NCI-H526 treated with DMSO at 0.1 percent for 48 hours (cell line): ENCODE measurements at regions not wholly inside any gene's neighbourhood (a gene's known extent, or its start where the extent isn't known, plus 50 kb on each side); places are given as distances from the start of the nearest gene placed in this dataset.
"Not testable (repeated sequence)": the region's sequence is repeated elsewhere in the genome, so short reads cannot be mapped to it uniquely, and the experiment has no call there.

Experiments used
- DNase-seq: peaks from one replicate; lab custom pipeline; 2025; lab: John Stamatoyannopoulos, UW

GRCh38 chr2:43018179-43019024 is 208.0 kb downstream of the ZFP36L2 start:
- DNase-seq: no peak

DNA sequence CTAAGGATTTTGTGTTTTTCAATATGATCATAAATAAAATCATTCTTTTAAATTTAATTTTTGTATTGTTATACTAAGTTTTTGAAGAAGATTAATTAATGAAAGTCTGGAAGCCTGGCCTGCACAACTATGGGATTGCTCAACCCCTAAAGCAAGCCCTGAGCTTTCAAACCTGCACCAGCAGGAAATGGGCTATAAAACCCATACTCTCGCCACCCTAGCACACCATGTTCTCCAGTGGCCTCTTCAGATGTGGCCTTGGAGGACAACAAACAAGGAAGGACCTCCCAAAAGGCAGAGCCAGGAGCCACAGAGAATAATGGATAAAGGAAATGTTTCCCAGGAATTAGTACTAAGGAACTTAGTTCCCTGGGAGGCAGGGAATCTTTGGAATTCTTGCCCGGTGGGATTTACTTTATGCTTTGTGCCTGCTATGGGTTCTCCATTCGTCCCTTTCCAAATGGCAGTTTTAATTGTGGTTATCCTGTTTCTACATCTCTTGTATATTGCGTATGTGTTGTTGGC is 212.5 kb downstream of the ZFP36L2 start:
- DNase-seq: no peak

- DNase-seq: no peak
Observed at GRCh38 chr2:43012966-43013365, 213.4 kb downstream of the ZFP36L2 start.

DNA sequence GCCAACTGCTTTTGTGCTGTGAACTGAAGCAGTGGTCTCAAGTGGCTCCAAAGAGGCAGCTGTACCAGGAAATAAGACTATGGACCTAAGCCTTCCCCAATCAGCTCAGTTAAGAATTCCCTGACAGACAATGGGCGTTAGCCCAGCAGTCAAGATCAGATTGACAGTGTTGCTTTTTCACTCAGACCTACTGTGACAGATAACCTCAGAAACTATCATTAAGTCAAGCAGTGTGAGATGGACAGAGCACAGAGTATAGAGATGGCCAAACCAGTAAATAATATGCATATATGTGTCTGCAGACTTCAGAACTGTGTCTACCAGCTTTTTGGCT is 215.3 kb downstream of the ZFP36L2 start:
- DNase-seq: no peak

DNA sequence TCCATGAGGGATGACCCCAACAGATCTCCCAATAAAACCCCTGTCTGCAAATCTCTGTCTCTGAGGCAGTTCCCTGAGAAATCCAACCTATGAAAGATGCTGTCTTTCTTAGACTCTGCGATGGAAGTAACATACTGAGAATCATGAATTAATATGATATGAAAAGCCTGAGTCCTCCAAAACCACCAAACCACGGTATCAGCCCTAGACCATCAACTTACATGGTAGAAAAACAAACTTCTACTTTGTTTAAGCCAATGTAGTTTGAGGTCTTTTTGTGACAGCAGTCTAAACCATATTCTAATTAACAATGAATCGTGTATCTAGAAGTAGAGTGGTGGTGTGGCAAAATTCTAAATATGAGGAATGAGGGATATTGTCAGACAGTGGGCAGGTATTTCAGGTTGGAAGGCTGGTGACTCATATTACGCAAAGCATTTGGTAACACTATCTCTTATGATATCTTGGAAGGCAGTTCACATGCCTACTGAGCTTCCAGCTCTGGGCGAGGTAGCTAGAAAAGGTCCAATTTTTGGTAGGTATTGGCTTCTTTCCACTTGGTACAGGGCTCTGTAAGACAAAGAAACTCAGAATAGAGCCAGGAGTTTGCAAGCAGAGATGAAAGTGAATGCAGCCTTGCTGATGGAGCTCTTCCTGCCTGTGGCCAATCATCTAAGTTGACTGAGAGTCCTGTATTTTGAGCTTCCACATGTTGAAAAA is 215.8 kb downstream of the ZFP36L2 start:
- DNase-seq: no peak

DNA sequence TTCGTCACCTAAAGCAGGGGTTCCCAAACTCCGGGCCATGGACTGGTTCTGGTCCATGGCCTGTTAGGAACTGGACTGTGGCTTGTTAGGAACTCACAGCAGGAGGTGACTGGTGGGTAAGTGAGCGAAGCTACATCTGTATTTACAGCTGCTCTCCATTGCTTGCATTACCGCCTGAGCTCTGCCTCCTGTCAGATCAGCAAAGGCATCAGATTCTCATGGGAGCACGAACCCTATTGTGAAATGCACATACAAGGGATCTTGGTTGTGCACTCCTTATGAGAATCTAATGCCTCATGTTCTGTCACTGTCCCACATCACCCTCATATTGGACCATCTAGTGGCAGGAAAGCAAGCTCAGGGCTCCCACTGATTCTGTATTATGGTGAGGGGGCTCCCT is 217.0 kb downstream of the ZFP36L2 start:
- no peak for DNase-seq

GRCh38 chr2:43008388-43008787 is 216.0 kb upstream of the HAAO start:
- no peak for DNase-seq

DNA sequence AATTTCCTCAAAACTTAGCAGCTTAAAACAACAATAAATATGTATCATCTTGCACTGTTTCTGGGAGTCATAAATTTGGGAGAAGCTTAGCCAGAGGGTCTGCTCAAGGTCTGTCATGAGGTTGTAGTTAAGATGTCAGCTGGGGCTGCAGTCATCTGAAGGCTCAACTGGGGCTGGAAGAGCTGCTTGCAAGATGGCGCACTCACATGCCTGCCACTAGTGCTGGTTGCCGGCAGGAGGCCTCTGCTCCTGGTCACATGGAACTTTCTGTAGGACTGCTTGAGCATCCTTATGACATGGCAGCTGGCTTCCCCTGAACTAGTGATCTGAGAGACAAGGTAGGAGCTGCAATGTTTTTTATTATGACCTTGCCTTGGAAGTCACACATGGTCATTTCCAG is 215.5 kb upstream of the HAAO start:
- no peak for DNase-seq

GRCh38 chr2:43006834-43007543 is 214.6 kb upstream of the HAAO start:
- DNase-seq: no peak

DNA sequence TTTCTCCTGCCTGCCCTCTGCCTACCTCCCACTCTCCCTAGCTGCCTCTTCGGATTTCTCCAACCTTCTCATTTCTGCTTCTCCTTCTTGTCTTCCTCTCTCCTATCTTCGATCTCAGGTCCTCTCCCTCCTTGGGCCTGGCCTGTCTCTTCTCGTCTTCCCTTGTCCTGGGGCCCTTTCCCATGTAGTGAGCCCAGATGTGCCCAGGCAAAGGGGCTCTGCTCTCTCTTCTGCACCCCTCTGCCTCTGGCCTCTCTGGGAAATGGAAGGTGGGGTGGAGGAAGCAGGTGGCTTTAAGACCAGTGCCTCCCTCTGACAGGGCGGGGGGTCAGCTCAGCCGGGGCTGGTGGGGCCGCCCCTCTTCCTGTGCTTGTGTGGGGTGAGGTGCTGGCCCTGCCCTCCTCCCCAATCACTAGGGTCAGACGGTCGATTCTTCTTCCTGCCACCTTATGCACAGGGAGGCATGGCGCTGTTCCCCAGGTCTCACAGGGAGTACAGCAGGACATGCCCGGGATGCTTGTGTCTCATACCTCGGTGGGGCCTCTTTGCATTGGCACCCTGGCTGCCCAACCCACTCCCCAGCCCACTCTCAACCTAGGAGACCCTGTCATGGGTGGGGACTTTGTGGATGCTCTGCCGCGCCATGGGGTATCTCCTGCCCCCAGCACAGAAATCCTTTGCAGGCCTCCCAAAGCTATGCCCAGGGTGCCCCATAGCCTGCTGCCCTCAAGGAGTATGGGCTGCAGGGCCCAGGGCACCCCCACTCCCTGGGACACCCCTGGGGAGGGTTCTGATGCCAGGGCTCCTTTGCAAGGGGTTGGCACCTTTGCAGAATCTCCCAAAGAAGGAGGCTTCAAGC is 213.8 kb upstream of the HAAO start:
- DNase-seq: no peak

- DNase-seq: no peak
Observed at GRCh38 chr2:43005245-43005974, 213.0 kb upstream of the HAAO start.

- no peak for DNase-seq
Observed at GRCh38 chr2:43004879-43005244, 212.5 kb upstream of the HAAO start.

DNA sequence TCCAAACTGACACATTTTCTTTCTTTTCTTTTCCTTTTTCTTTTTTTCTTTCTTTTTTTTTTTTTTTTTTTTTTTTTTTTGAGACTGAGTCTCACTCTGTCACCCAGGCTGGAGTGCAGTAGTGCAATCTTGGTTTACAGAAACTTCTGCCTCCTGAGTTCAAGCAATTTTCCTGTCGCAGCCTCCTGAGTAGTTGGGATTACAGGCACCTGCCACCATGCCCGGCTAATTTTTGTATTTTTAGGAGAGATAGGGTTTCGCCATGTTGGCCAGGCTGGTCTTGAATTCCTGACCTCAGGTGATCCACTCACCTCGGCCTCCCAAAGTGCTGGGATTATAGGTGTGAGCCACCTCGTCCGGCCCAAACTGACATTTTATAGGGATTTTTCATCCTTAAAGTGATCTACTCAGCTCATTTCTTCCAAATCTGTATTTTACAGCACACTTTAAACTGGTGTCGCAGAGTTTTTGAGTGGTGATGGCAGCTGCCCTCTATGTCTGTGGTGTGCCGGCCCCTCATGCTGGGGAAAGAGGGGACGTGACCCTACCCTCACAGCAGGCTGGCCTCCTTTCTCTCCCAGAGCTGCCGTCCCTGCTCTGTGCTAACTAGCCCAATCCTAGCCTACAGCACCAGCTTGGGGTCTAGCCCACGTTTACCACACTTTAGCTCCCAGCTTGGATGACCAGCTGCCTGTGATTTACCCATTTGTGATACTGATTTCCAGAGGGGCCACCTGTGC is 211.9 kb upstream of the HAAO start:
- not testable (repeated sequence) for DNase-seq

DNA sequence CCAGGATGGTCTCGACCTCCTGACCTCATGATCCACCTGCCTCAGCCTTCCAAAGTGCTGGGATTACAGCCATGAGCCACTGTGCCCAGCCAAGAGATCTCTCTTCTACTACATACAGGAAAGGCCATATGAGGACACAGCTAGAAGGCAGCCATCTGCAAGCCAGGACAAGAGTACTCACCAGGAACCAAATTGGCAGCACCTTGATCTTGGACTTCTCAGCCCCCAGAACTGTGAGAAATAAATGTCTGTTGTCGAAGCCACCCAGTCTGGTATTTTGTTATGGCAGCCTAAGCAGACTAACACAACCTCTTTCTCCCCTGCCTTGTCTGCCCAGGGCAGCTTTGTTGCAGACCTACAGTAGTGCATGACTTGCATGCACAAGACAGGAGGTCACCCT is 211.3 kb upstream of the HAAO start:
- DNase-seq: no peak

GRCh38 chr2:43001787-43002468 is 209.5 kb upstream of the HAAO start:
- no peak for DNase-seq

- no peak for DNase-seq
Observed at GRCh38 chr2:43001055-43001378, 208.6 kb upstream of the HAAO start.

DNA sequence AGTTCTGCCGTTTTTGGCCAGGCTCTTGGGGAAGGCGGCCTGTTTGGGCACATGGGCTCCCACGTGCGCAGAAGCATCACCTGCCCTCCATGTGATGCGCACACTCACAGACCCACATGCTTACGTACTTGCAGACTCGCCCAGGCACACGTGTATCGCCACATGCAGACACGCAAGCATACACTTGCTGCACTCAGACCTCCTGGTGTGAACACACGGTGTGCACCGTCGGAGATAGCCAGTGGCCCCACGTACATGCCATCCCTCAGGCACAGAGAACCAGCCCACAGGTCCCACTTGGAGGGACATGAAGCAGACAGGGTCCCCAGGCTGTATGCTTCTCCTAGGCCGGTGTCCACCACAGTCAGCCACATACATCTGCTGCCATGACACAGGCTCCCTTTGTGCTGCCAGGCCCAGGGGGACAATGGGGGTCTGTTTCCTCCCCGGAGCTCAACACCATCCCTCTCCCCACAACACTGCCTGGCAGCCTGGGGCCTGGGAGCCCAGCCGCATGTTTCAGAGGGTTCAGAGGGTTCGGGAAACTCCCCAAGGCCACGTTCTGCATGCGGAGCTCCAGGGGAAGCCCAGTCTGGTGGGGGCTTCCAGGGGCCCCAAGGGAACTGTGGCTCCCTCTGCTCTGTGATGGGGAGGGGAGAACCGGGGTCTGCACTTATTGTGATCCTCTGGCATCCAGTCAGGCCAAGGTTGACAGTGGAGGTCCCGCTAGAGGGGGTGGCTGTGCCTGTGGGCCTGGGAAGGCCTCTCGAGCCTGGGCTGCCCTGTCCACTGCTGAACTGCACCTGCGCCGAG is 208.1 kb upstream of the HAAO start:
- DNase-seq: no peak

DNA sequence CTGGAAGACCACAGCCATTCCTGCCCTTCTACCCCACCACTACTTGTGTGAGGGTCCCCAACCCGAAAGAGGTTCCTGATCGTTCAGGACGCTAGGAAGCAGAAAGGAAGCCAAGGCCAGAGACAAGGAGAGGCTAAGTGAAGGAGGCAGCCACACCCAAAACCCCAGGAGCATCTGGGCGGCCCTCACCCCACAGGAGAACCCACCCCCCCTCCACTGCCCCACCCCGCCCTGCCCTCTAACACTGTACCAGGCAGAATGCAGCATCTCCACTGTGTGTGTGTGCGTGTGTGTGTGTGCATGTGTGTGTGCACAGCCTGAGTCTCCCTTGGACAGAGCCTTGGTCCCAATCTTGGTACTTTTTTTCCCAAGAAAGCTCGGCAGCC is 207.5 kb upstream of the HAAO start:
- no peak for DNase-seq

DNA sequence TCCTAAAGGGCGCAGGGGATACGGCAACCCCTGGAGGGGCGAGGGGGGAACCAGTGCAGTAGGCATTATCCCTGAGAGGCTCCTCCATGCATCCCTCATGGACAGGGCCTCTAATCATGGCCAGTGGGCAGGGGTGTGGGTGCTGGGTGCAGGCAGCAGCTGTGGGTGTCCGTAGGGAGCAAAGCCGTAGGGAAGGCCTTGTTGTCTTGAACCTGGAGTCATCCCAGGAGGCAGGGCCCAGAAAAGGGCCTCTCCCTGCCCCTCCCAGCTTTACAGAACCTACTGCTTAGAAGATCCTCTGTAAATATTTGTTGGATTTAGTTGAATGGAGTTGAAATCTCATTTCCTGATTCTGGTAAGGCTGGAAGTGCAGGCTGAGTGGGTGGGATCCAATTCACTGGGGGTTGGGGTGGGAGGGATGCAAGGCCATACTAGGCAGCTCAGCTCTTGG is 207.0 kb upstream of the HAAO start:
- no peak for DNase-seq
